HG02840 (cell line): ENCODE measurements at regions not wholly inside any gene's neighbourhood (a gene's known extent, or its start where the extent isn't known, plus 50 kb on each side); places are given as distances from the start of the nearest gene placed in this dataset.
"Not testable (repeated sequence)": the region's sequence is repeated elsewhere in the genome, so short reads cannot be mapped to it uniquely, and the experiment has no call there.

Experiments
- ATAC-seq: cut with Tn5 transposase; IDR thresholded peaks from one replicate; pipeline ENCODE4 v1.9.1; 2021; ENCODE audit warnings: mild to moderate bottlenecking, moderate library complexity, moderate number of reproducible peaks; ENCODE audit not compliant: unreplicated experiment, low FRiP score

DNA sequence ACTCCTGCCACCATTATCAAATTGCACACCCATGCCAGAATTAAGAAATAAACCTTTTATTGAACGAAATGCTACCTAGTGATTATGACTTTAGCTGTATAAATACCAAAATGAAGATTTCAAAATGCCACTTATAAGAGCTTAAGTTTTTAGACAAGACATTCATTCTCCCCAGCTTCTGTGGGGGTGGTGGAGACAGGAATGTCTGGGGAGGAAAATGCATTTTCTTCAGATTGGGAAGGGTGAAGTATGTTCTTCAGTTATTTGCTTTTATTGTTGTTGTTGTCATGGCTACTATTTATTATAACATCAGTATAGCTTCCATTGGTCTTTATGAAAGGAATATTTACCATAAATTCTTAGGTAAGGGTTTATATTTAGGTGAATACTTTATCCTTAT, 132.7 kb upstream of the GMNC start:
- ATAC-seq = no peak

DNA sequence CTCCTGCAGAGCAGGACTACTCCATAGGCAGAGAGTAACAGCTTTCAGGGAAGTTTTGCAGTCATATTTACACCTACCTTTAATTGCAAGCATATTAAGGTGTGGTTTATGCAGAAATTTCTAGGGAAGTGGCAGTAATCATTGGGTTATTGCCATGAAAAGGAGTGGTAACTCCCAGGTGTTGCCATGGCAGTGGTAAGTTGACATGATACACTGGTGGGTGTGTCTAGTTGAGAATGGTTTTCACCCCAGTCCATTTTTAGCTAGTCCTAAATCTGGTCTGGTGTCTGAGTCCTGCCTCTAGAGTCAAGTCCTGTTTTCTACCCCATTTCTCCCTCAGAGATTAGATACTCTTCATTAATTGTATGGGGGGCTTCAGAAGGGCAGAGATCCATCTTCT, 128.4 kb upstream of the GMNC start:
- ATAC-seq = no peak

DNA sequence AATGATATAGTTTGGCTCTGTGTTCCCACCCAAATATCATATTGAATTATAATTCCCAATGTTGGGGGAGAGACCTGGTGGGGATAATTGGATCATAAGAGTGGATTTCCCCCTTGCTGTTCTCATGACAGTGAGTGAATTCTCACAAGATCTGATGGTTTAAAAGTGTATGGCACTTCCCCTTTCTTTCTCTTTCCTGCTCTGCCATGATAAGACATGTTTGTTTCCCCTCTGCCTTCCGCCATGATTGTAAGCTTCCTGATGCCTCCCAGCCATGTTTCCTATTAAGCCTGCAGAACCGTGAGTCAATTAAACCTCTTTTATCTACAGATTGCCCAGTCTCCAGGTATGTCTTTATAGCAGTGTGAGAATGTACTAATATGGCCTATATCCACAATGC, 126.7 kb upstream of the GMNC start:
- no peak for ATAC-seq

DNA sequence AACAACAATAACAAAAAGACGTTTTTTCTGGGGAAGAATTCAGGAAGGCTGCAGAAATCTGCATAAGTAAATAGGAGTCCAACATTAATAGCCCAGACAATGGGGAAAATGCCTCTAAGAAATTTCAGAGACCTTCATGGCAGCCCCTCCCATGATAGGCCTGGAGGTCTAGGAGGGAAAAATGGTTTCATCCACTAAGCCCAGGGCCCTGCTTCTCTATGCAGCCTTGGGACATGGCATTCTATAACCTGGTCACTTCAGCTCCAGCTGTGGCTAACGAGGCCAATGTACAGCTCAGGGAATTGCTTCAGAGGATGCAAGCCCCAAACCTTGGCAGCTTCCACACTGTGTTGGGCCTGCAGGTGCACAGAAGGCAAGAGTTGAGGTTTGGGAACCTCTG, 125.6 kb upstream of the GMNC start:
- no peak for ATAC-seq

DNA sequence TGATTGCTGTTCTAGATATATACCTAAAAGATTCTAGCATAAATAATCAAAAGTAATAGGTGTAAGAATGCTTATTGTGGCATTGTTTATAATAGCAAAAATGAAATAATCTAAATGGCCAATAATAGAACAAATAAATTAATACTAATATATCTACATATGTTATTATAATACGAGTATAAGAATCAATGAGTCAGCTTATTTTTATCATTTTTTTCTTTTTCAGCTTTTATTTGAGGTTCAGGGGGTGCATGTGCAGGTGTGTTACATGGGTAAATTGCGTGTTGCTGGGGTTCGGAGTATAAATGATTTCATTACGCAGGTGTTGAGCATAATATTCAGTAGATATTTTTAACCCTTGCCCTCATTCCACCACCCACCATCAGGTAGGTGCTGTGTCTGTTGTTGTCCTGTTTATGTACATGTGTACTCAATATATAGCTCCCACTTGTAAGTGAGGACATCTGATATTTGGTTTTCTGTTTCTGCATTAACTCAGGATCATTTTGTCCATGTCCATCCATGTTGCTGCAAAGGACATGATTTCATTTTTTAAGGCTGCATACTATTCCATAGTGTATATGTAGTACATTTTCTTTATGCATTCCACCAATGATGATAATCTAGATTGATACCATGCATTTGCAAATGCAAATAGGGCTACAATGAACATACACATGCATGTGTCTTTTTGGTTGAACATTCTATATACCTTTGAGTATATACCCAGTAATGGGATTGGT, 122.2 kb upstream of the GMNC start:
- no peak for ATAC-seq

DNA sequence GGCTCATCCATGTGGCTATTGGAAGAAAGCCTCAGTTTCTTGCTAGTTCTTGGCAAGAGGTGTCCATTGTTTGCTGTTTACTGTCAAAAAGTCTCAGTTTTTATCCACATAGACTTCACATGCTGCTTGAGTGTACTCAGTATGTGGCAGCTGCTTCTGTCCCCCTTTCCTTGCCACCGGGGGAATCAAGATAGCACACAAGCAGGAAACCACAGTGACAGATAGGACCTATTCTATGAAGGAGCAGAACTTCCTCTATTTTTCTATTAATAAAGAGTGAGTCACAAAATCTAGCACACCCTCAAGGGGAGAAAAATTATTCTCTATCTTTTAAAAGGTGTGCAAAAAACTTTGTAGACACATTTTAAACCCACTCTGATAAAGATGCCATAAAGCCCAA, 121.4 kb upstream of the GMNC start:
- ATAC-seq = no peak

DNA sequence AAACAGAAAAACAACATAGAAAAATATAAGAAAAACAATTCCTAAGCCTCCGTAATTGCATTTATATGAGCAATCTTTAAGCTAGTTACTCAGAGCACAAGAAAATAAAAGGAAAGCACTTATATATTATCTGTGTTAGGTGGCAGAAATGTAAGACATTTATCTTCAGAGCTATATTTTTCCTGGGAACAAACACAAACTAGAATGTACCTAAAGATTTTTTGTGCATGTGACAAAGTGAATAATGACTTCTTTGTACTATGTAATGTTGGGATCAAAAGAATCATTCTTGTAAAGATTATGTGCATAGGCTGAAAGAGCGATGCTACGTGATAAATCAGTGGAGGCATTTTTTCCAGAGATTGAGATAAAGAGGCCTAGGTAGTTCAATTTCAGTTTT, 111.3 kb upstream of the GMNC start:
- no peak for ATAC-seq

DNA sequence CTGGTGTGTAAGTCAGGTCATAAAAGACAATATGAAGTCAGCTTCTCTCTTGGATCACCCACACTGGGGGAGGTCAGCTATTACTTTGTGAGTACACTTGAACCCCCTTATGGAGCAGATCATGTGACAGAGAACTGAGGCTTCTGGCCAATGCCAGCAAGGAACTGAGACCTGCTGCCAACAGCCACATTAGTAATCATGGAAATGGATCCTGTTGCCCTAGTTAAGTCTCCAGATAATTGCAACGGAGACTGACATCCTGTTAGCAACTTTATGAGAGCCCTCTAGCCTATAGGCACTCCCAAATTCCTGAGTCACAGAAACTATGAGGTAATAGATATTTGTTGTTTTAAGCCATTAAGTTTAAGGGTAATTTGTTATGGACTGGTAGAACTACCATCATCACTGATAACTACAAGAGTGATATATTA, 110.4 kb upstream of the GMNC start:
- no peak for ATAC-seq

DNA sequence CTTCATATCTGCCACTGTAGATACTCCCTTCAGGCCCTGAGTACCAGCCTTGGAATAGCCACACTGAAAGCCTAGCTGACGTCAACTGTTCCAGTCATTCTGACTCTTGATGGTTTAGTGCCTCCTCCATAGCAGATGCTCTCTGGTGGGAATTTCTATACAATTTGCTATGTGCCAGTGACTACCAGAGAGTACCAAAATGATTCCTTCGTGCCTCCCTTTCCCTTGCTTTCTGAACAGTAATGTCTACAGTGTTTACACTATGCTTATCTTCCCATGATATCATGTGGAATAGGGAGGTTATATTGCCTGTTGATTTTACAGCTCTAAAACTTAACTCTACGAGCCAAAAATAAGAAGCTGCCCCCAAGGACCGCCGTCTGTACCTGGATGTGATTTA, 109.7 kb upstream of the GMNC start:
- ATAC-seq = no peak

DNA sequence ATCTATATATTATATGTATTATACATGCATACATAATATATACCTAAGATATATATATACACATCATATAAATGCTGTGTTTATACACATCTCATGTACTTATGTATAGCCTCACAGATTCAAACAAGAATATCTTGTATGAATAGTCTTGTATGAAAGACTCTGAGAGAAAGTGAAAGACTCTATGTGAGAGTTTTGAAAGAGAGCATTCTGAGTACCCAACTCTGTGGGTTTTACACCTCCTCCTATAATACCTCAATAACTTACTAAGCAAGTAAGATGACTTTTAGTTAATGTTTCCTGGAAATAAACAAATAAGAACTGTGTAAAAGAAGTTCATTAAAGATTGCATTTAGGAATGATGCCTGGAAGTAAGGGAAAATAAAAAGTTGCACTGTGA, 108.1 kb upstream of the GMNC start:
- ATAC-seq = no peak

DNA sequence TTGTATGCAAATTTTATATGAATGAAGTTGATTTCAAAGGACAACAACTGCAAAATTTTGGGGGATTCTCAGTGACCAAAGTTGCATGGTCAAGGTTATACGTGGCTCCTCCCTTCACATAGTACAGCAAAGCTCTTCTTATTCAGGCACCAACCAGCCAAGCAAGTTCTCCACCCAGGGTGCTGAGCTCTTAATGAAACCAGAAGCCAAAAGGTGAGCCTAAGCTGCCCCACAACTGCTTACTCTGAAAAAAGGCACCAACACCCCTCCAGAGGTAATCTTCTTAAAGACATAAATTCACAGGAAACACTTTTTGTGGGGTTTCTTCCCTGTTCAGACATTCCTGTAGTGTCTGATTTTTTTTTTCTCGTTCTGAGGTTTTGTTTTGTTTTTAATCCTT, 106.1 kb upstream of the GMNC start:
- no peak for ATAC-seq

DNA sequence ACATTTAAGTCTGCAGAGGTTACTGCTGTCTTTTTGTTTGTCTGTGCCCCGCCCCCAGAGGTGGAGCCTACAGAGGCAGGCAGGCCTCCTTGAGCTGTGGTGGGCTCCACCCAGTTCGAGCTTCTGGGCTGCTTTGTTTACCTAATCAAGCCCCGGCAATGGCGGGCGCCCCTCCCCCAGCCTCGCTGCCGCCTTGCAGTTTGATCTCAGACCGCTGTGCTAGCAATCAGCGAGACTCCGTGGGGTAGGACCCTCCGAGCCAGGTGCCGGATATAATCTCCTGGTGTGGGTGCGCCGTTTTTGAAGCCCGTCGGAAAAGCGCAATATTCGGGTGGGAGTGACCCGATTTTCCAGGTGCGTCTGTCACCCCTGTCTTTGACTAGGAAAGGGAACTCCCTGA, 102.4 kb upstream of the GMNC start:
- not testable (repeated sequence) for ATAC-seq

DNA sequence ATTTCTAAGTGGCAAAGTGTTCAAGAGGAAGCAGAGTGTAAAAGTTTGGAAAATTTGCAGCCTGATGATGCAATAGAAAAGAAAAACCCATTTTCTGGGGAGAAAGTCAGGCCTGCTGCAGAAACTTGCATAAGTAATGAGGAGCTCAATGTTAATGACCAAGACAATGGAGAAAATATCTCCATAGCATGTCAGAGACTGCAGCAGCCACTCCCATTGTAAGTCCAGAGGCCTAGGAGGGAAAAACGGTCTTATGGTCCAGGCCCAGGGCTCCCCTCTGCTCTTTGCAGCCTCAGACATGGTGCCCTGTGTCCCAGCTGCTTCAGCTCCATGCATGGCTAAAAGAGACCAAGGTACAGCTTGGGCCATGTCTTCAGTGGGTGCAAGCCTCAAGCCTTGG, 96.6 kb upstream of the GMNC start:
- ATAC-seq = no peak

DNA sequence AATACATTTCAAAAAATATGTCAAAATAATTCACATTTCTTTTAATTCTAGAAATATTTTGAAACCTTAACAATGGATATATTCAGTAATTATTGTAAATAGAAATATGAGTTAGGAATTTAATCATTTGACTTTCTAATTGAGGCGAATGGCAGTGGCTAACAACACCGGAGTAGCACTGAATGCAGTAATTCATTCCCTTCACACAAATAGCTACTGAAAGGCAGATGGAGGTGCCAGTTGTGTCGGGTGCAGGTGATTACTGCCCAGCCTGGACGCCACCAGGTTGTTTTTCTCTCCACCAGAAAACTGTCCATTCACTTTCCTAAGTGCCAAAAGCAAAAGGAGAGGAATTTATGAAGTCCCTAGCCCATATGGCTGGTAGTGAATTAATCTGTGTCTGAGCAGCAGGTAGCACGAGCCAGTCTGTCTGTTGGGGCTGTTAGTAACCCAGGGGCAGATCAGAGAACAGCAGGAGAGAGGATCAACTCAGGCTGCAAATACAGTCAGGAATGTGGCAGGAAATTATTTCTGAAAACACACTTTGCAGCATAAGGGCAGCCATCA, 79.3 kb upstream of the GMNC start:
- ATAC-seq = no peak

DNA sequence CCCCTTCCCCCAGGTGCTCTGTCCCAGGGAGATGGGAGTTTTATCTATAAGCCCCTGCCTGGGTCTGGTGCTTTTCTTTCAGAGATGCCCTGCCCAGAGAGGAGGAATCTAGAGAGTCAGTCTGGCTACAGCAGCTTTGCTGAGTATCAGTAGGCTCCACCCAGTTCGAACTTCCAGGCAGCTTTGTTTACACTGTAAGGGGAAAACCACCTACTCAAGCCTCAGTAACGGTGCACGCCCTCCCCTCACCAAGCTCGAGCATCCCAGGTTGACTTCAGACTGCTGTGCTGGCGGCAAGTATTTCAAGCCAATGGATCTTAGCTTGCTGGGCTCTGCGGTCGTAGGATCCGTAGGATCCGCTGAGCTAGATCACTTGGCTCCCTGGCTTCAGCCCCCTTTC, 72.1 kb upstream of the GMNC start:
- ATAC-seq = not testable (repeated sequence)

DNA sequence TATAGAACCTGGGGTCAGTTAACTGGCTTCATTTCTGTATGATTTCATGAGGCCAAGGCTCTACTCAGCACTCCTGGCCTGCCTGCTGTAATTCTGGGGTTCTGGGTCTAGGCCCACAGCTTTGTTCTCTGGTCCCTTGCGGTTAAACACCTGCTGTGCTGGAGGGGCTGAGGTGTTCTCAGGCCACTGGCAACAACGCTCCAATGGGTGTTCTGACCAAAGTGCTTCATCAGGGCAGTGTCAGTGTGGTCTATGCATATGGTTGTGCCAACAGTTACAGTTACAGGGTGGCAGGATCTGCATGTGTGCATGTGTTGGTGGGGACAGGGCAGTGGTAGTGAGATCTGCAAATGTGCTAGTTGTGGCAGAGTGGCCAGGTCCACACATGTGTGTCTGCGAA, 64.1 kb upstream of the GMNC start:
- ATAC-seq = no peak

DNA sequence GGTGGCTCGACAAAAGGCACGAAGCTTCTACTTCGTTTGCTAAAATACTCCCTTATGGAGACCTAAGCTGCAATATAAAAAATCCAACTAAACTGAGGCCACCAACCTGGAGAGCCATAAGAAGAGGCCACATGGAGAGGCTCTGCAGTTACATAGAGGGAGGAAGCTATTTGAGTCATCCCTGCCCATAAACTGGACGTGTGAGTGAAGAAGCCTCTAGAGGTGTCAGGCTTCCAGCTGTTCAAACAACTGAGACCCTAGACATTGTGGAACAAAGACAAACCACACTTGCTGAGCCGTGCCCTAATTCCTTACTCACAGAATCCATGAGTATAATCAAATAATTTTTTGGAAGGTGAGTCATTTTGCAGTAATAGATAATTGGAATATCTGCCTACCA, 50.2 kb upstream of the GMNC start:
- no peak for ATAC-seq
